HG03139 (cell line): ENCODE measurements at regions not wholly inside any gene's neighbourhood (a gene's known extent, or its start where the extent isn't known, plus 50 kb on each side); places are given as distances from the start of the nearest gene placed in this dataset.

Source experiments
- ATAC-seq: cut with Tn5 transposase; IDR thresholded peaks from one replicate; pipeline ENCODE4 v1.9.1; 2021; ENCODE audit not compliant: unreplicated experiment

- no peak for ATAC-seq
These were observed 113.2 kb downstream of the HERPUD2 start for GRCh38 chr7:35581605-35582210.

GRCh38 chr7:35576031-35576573, 118.8 kb downstream of the HERPUD2 start:
- no peak for ATAC-seq

- no peak for ATAC-seq
These were observed 123.2 kb downstream of the HERPUD2 start for GRCh38 chr7:35571611-35572240.

GRCh38 chr7:35570937-35571336, 124.0 kb downstream of the HERPUD2 start:
- no peak for ATAC-seq

- no peak for ATAC-seq
These were observed 129.0 kb downstream of the HERPUD2 start for GRCh38 chr7:35565927-35566326.

- ATAC-seq = no peak
These were observed 136.1 kb downstream of the HERPUD2 start for GRCh38 chr7:35558841-35559240.

GRCh38 chr7:35556515-35557471, 138.1 kb downstream of the HERPUD2 start:
- no peak for ATAC-seq

- no peak for ATAC-seq
These were observed 139.0 kb downstream of the HERPUD2 start for GRCh38 chr7:35555934-35556333.

GRCh38 chr7:35555386-35555785, 139.5 kb downstream of the HERPUD2 start:
- no peak for ATAC-seq

- no peak for ATAC-seq
These were observed 141.4 kb downstream of the HERPUD2 start for GRCh38 chr7:35553519-35553918.

- ATAC-seq = no peak
These were observed 142.2 kb downstream of the HERPUD2 start for GRCh38 chr7:35552691-35553090.

GRCh38 chr7:35551321-35552081, 143.4 kb downstream of the HERPUD2 start:
- no peak for ATAC-seq

- ATAC-seq = no peak
These were observed 144.1 kb downstream of the HERPUD2 start for GRCh38 chr7:35550831-35551230.

- no peak for ATAC-seq
These were observed 145.2 kb downstream of the HERPUD2 start for GRCh38 chr7:35549781-35550180.

- ATAC-seq = no peak
These were observed 146.6 kb downstream of the HERPUD2 start for GRCh38 chr7:35548291-35548690.

- ATAC-seq = no peak
These were observed 148.1 kb downstream of the HERPUD2 start for GRCh38 chr7:35546691-35547429.

GRCh38 chr7:35545831-35546230, 149.1 kb downstream of the HERPUD2 start:
- no peak for ATAC-seq

- no peak for ATAC-seq
These were observed 150.8 kb downstream of the HERPUD2 start for GRCh38 chr7:35544028-35544742.
